ENCODE measurements at regions not wholly inside any gene's neighbourhood (a gene's known extent, or its start where the extent isn't known, plus 50 kb on each side); places are given as distances from the start of the nearest gene placed in this dataset.

DNA sequence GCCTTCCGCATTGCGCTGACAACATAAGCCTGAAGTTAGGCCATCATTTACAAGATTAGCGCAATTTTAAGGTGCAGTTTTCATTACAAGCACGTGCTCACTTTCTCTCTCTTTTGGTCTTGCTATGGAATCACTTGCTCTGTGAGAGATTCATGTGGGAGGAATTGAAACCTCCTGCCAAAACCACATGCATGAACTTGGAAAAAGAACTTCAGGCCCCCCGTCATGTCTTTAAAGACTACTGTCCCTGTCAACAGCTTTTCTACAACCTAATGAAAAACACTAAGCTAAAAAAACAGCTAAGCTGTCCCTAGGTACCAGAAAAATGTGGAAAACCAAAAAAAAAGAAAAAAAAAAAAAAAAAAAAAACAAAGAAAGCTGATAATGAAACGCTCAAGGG lies 1707.6 kb upstream of the RAG2 start:
- peaks cover 18% of the 10 kb centered on the region for H3K4me1 Mint-ChIP-seq (ENCODE audit: low read depth)
- TF ChIP-seq, protein P1, sequence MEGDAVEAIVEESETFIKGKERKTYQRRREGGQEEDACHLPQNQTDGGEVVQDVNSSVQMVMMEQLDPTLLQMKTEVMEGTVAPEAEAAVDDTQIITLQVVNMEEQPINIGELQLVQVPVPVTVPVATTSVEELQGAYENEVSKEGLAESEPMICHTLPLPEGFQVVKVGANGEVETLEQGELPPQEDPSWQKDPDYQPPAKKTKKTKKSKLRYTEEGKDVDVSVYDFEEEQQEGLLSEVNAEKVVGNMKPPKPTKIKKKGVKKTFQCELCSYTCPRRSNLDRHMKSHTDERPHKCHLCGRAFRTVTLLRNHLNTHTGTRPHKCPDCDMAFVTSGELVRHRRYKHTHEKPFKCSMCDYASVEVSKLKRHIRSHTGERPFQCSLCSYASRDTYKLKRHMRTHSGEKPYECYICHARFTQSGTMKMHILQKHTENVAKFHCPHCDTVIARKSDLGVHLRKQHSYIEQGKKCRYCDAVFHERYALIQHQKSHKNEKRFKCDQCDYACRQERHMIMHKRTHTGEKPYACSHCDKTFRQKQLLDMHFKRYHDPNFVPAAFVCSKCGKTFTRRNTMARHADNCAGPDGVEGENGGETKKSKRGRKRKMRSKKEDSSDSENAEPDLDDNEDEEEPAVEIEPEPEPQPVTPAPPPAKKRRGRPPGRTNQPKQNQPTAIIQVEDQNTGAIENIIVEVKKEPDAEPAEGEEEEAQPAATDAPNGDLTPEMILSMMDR (IDR thresholded peaks at IDR 0.05), result no peak
- H3K27ac Mint-ChIP-seq (ENCODE audit: unreplicated experiment), result peak overlapping the region; percentile 55
- H3K9me3 Mint-ChIP-seq (ENCODE audit: low read depth), result no peaks in the 10 kb centered on the region
- no peaks in the 10 kb centered on the region for H3K36me3 Mint-ChIP-seq (ENCODE audit: low read depth)
- H3K4me3 Mint-ChIP-seq (ENCODE audit: unreplicated experiment), result no peak overlapping the region
- H3K27me3 Mint-ChIP-seq (ENCODE audit: low read depth), result no peaks in the 10 kb centered on the region
- no peak for DNase-seq (ENCODE audit: low spot score)

DNA sequence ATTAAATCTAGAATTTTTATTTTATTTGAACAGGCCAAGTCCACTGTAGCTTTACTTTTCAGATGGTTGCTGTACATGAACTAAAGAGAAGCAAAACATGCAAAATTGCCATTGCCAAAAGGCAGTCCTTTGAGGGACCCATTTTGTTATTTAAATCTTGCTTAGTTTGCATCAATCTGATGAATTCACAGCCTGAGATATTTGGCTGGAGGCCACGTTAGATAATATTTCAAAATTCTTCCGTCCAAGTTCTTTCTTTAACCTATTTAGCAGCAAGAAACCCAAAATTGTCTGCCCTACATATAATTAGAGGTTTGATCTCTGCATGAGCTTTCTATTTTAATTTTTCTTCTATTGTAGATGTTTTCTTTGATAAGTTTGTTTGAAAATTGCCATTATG lies 1706.9 kb upstream of the RAG2 start:
- Mint-ChIP-seq H3K27ac (ENCODE audit: unreplicated experiment) (no peak overlapping the region), H3K4me3 (ENCODE audit: unreplicated experiment) (no peak overlapping the region), H3K27me3 (ENCODE audit: low read depth) (no peaks in the 10 kb centered on the region), H3K36me3 (ENCODE audit: low read depth) (no peaks in the 10 kb centered on the region), H3K9me3 (ENCODE audit: low read depth) (no peaks in the 10 kb centered on the region), H3K4me1 (ENCODE audit: low read depth) (peaks cover 18% of the 10 kb centered on the region)
- TF ChIP-seq, protein P1 (IDR thresholded peaks at IDR 0.05), result no peak
- no peak for DNase-seq (ENCODE audit: low spot score)

DNA sequence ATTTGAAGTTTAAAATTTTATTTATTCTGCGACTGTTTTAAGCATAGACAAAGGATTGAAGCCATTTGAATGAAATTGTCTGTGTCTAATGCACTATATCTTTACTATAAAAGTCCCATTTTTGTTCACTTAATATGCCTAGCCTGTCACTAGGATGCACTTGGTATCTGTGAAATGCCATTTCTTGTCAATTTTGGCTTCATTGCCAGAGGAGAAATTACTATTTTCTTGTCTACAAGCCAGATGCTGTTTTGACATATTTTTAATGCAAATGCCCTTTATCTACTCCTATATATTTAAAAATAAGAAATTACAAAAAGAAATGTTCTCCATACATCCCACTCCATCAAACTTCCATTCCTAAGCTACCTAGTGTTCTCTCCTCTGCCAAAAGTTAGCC lies 1704.5 kb upstream of the RAG2 start:
- Mint-ChIP-seq H3K9me3 (ENCODE audit: low read depth) (no peaks in the 10 kb centered on the region), H3K4me1 (ENCODE audit: low read depth) (peaks cover 18% of the 10 kb centered on the region), H3K36me3 (ENCODE audit: low read depth) (no peaks in the 10 kb centered on the region), H3K4me3 (ENCODE audit: unreplicated experiment) (no peak overlapping the region), H3K27me3 (ENCODE audit: low read depth) (no peaks in the 10 kb centered on the region), H3K27ac (ENCODE audit: unreplicated experiment) (no peak overlapping the region)
- DNase-seq (ENCODE audit: low spot score), result no peak
- TF ChIP-seq, protein P1 (IDR thresholded peaks at IDR 0.05), result no peak

DNA sequence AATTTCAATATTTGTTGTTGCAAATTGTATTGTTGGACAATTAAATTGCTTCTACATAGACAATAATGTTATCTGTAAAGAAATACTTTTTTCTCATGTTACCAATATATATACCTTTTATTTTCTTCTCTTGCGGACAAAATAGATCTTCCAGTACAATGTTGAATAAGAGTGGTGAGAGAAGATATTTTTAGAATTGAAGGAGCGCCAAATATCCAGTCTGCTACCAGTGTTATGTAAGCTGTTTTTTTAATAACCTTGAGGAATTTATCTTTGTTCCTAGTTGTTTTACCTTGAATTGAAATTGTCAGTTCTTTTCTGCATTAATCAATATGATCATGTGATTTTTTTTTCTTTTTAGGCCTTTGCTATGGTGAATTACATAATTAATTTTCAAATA lies 1702.5 kb upstream of the RAG2 start:
- no peak overlapping the region for H3K4me3 Mint-ChIP-seq (ENCODE audit: unreplicated experiment)
- H3K4me1 Mint-ChIP-seq (ENCODE audit: low read depth), result peaks cover 8% of the 10 kb centered on the region
- TF ChIP-seq, protein P1 (IDR thresholded peaks at IDR 0.05), result no peak
- no peak overlapping the region for H3K27ac Mint-ChIP-seq (ENCODE audit: unreplicated experiment)
- no peaks in the 10 kb centered on the region for H3K27me3 Mint-ChIP-seq (ENCODE audit: low read depth)
- DNase-seq (ENCODE audit: low spot score), result no peak
- no peaks in the 10 kb centered on the region for H3K36me3 Mint-ChIP-seq (ENCODE audit: low read depth)
- peaks cover 1% of the 10 kb centered on the region for H3K9me3 Mint-ChIP-seq (ENCODE audit: low read depth)

DNA sequence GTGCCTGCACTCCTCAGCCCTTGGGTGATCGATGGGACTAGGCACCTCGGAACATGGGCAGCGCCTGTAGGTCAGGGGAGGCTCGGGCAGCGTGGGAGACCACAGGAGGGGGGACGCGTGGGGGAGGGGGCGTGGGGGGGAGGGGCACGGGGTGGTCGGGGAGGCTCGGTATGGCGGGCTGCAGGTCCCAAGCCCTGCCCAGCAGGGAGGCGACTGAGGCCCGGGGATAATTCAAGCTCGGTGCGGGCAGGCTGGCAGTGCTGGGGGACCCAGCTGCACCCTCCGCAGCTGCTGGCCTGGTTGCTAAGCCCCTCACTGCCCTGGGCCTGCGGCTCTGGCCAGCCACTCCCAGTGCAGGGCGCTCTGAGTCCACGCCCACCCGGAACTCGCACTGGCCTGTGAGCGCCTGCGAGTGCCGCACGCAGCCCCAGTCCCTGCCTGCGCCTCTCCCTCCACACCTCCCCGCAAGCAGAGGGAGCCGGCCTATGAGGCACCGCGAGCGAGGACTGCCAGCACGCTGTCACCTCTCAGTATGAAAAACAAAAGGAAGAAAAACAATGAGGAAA lies 1698.3 kb upstream of the RAG2 start:
- TF ChIP-seq, protein P1 (IDR thresholded peaks at IDR 0.05), result no peak
- DNase-seq (ENCODE audit: low spot score), result no peak
- H3K27me3 Mint-ChIP-seq (ENCODE audit: low read depth), result no peaks in the 10 kb centered on the region
- H3K27ac Mint-ChIP-seq (ENCODE audit: unreplicated experiment), result no peak overlapping the region
- no peak overlapping the region for H3K4me3 Mint-ChIP-seq (ENCODE audit: unreplicated experiment)
- peaks cover 11% of the 10 kb centered on the region for H3K9me3 Mint-ChIP-seq (ENCODE audit: low read depth)
- H3K4me1 Mint-ChIP-seq (ENCODE audit: low read depth), result no peaks in the 10 kb centered on the region
- no peaks in the 10 kb centered on the region for H3K36me3 Mint-ChIP-seq (ENCODE audit: low read depth)

Data from chondrocyte (in vitro differentiated cells).